ENCODE measurements at regions not wholly inside any gene's neighbourhood (a gene's known extent, or its start where the extent isn't known, plus 50 kb on each side); places are given as distances from the start of the nearest gene placed in this dataset.

DNA sequence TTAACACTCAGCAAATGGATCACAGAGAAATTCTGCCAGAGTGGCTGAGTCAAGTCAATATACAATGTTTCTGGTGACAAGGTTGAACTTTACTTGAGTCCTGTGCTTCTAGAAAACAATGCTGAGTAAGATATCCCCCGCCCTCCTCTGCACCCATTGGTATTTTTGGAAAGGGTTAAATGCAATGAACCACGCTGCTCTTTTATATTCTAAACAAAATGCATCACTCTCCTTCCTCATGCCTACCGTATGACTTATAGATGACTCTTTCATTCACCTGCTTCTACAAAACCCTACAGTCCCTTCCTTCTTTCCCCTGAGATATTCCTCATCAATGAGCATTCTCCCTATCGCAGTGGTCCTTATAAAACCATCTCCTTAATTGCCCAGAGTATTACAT lies 168.8 kb downstream of the TXNL1 start:
- DNase-seq = no peak
- peaks cover 6% of the 10 kb centered on the region for H3K4me1 ChIP-seq (ENCODE audit: insufficient read depth)
- H3K27ac ChIP-seq = no peak overlapping the region
- WGBS, 3 donors = 94 to 97% (median 97%) methylated on average over 4 of the region's 4 CpGs
- no peaks in the 10 kb centered on the region for H3K9me3 ChIP-seq
- H3K36me3 ChIP-seq = no peaks in the 10 kb centered on the region
- TF ChIP-seq EP300 (IDR thresholded peaks at IDR 0.05) (no peak), POLR2A (IDR thresholded peaks at IDR 0.05) (no peak)
- TF ChIP-seq, protein P1, sequence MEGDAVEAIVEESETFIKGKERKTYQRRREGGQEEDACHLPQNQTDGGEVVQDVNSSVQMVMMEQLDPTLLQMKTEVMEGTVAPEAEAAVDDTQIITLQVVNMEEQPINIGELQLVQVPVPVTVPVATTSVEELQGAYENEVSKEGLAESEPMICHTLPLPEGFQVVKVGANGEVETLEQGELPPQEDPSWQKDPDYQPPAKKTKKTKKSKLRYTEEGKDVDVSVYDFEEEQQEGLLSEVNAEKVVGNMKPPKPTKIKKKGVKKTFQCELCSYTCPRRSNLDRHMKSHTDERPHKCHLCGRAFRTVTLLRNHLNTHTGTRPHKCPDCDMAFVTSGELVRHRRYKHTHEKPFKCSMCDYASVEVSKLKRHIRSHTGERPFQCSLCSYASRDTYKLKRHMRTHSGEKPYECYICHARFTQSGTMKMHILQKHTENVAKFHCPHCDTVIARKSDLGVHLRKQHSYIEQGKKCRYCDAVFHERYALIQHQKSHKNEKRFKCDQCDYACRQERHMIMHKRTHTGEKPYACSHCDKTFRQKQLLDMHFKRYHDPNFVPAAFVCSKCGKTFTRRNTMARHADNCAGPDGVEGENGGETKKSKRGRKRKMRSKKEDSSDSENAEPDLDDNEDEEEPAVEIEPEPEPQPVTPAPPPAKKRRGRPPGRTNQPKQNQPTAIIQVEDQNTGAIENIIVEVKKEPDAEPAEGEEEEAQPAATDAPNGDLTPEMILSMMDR (IDR thresholded peaks at IDR 0.05) = no peak
- H3K27me3 ChIP-seq = no peaks in the 10 kb centered on the region
- intact Hi-C loops (cut with DNase I) = no loop called here
- no peak overlapping the region for H3K4me3 ChIP-seq

DNA sequence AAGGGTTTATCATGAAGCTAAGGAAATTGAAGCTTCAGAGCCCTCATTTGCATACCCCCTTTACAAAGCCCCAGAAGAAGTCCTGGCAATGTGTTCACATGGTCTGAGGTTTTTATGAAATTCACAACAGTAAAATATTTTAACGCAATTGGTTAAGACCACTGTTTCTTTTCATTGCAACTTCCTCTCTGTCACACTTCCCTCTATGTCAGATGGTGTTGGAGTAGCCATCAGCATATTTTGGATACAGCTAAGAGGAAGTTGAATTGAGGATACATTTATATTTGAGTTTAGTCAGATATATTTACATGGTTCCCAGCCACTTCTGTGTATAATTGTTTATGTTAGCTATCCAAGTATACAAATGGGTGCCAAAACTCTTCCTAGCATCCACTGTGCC lies 170.0 kb downstream of the TXNL1 start:
- Histone ChIP-seq H3K4me1 (ENCODE audit: insufficient read depth) (peaks cover 6% of the 10 kb centered on the region), H3K4me3 (no peak overlapping the region), H3K27me3 (no peaks in the 10 kb centered on the region), H3K9me3 (no peaks in the 10 kb centered on the region), H3K27ac (no peak overlapping the region), H3K36me3 (no peaks in the 10 kb centered on the region)
- intact Hi-C loops (cut with DNase I) = no loop called here
- TF ChIP-seq, protein P1 (IDR thresholded peaks at IDR 0.05) = no peak
- TF ChIP-seq EP300 (IDR thresholded peaks at IDR 0.05) (no peak), POLR2A (IDR thresholded peaks at IDR 0.05) (no peak)
- DNase-seq = no peak
- 80 to 84% (median 84%) methylated on average over 1 of the region's 1 CpG for WGBS, 3 donors

DNA sequence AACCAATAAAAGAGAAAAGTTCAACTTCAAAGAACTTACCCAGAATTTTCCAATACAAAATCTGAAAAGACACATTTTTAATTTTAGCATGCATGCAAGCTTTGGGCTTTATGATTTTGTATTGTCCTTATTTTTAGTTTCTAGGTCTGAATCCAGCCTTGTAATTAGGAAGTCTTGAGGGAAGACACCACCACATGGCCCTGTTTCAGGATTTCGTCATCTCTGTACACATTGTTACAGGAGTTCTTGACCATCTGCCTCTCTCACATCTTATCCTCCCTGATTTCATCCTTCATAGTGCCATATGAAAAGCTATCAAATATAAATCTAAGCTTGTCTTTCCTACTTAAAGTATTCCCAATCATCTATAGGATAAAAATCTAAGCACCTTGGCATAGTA lies 176.1 kb downstream of the TXNL1 start:
- Histone ChIP-seq H3K9me3 (no peaks in the 10 kb centered on the region), H3K27me3 (no peaks in the 10 kb centered on the region), H3K27ac (no peak overlapping the region), H3K4me1 (ENCODE audit: insufficient read depth) (no peaks in the 10 kb centered on the region), H3K4me3 (no peak overlapping the region), H3K36me3 (no peaks in the 10 kb centered on the region)
- DNase-seq = no peak
- TF ChIP-seq, protein P1 (IDR thresholded peaks at IDR 0.05) = no peak
- TF ChIP-seq POLR2A (IDR thresholded peaks at IDR 0.05) (no peak), EP300 (IDR thresholded peaks at IDR 0.05) (no peak)
- intact Hi-C loops (cut with DNase I) = no loop called here
- WGBS, 3 donors = 92 to 95% (median 93%) methylated on average over 1 of the region's 1 CpG

DNA sequence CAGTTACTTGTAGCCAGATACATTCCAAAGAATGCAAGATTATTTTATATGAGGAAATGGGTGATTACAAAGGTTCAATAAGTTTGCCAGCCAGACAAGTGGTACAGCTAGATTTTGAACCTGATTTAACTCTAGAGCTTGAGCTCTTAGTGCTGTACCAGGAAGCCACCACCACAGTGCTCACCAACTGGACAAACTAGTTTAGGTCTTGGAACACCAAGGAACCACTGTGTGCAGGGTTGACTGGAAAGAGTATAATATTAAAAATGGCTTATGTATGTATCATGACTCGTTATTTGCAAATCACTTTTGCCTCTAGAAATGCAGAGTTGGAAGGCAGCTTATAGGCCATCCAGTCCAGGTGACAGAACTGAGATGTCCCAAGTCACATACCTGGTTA lies 177.2 kb downstream of the TXNL1 start:
- intact Hi-C loops (cut with DNase I) = no loop called here
- Histone ChIP-seq H3K4me3 (no peak overlapping the region), H3K27me3 (no peaks in the 10 kb centered on the region), H3K36me3 (no peaks in the 10 kb centered on the region), H3K4me1 (ENCODE audit: insufficient read depth) (no peaks in the 10 kb centered on the region), H3K9me3 (no peaks in the 10 kb centered on the region), H3K27ac (no peak overlapping the region)
- 87 to 100% (median 97%) methylated on average over 1 of the region's 1 CpG for WGBS, 3 donors
- no peak for DNase-seq
- TF ChIP-seq, protein P1 (IDR thresholded peaks at IDR 0.05) = no peak
- TF ChIP-seq POLR2A (IDR thresholded peaks at IDR 0.05) (no peak), EP300 (IDR thresholded peaks at IDR 0.05) (no peak)

DNA sequence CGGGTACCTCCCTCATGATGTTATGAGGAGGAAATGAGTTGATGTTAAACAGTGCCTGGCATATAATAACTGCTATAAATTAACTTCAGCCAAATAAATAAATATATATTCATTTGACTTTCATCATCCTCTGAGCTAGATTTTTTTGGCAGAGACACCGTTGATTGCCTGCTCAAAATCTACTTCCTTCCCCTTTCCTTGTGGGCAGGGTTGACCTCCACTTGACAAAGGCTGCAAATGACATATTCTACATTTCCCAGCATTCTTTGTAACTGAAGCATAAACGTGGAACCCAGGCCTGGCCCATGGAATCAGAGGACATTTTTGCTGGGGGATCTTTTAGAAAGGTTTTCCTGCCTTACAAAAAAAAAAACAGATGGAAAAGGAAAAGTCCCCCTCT lies 177.8 kb downstream of the TXNL1 start:
- Histone ChIP-seq H3K4me1 (ENCODE audit: insufficient read depth) (no peaks in the 10 kb centered on the region), H3K36me3 (no peaks in the 10 kb centered on the region), H3K9me3 (no peaks in the 10 kb centered on the region), H3K27me3 (no peaks in the 10 kb centered on the region), H3K27ac (no peak overlapping the region), H3K4me3 (no peak overlapping the region)
- 72 to 79% (median 72%) methylated on average over 3 of the region's 3 CpGs for WGBS, 3 donors
- DNase-seq = no peak
- TF ChIP-seq POLR2A (IDR thresholded peaks at IDR 0.05) (no peak), EP300 (IDR thresholded peaks at IDR 0.05) (no peak)
- TF ChIP-seq, protein P1 (IDR thresholded peaks at IDR 0.05) = no peak
- intact Hi-C loops (cut with DNase I) = no loop called here

All from ovary (tissue), 7 donors.